ENCODE measurements at regions not wholly inside any gene's neighbourhood (a gene's known extent, or its start where the extent isn't known, plus 50 kb on each side); places are given as distances from the start of the nearest gene placed in this dataset.

DNA sequence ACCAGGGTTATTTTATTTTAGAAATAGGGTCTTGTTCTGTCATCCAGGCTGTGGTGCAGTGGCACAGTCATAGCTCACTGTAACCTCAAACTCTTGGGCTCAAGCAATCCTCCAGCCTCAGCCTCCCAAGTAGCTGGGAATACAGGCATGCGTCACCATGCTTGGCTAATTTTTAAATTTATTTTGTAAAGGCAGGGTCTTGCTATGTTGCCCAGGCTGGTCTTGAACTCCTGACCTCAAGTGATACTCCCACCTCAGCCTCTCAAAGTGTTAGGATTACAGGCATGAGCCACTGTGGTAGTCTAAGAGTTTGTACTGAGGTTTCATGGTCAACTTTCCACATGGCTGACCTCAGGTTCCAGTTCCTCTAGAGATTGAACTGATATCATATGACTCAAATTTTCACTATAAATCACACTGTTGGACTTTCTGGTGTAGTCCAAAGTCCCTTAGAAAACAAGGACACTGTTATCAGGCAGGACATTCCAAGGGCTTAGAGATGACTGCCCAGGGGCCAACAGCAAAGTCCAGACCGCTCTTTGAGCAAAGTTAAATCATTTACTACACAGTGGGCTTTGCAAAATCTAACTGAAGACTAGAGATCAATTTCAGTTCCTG, 82.0 kb upstream of the MEX3C start:
- Histone ChIP-seq H3K27ac (no peak overlapping the region), H3K9ac (no peak overlapping the region), H3K9me3 (ENCODE audit: low read depth) (no peaks in the 10 kb centered on the region), H3K79me2 (ENCODE audit: low read depth) (no peaks in the 10 kb centered on the region), H3F3A (ENCODE audit: low read depth) (no peaks in the 10 kb centered on the region), H3K4me1 (no peaks in the 10 kb centered on the region), H3K4me3 (no peak overlapping the region), H3K4me2 (no peak overlapping the region), H3K36me3 (no peaks in the 10 kb centered on the region), H4K20me1 (ENCODE audit: low read depth) (no peaks in the 10 kb centered on the region), H3K27me3 (no peaks in the 10 kb centered on the region), H2AFZ (replicated peaks) (no peak overlapping the region)
- Mint-ChIP-seq H3K36me3 (no peaks in the 10 kb centered on the region), H3K4me1 (peaks cover 3% of the 10 kb centered on the region), H3K27ac (no peak overlapping the region), H3K9me3 (no peaks in the 10 kb centered on the region), H3K4me3 (no peak overlapping the region), H3K27me3 (ENCODE audit: insufficient read depth, low read depth) (peaks cover 2% of the 10 kb centered on the region)
- DNase-seq (ENCODE audit: low spot score) = no peak
- TF ChIP-seq, protein P1, sequence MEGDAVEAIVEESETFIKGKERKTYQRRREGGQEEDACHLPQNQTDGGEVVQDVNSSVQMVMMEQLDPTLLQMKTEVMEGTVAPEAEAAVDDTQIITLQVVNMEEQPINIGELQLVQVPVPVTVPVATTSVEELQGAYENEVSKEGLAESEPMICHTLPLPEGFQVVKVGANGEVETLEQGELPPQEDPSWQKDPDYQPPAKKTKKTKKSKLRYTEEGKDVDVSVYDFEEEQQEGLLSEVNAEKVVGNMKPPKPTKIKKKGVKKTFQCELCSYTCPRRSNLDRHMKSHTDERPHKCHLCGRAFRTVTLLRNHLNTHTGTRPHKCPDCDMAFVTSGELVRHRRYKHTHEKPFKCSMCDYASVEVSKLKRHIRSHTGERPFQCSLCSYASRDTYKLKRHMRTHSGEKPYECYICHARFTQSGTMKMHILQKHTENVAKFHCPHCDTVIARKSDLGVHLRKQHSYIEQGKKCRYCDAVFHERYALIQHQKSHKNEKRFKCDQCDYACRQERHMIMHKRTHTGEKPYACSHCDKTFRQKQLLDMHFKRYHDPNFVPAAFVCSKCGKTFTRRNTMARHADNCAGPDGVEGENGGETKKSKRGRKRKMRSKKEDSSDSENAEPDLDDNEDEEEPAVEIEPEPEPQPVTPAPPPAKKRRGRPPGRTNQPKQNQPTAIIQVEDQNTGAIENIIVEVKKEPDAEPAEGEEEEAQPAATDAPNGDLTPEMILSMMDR (IDR thresholded peaks at IDR 0.05) = no peak

DNA sequence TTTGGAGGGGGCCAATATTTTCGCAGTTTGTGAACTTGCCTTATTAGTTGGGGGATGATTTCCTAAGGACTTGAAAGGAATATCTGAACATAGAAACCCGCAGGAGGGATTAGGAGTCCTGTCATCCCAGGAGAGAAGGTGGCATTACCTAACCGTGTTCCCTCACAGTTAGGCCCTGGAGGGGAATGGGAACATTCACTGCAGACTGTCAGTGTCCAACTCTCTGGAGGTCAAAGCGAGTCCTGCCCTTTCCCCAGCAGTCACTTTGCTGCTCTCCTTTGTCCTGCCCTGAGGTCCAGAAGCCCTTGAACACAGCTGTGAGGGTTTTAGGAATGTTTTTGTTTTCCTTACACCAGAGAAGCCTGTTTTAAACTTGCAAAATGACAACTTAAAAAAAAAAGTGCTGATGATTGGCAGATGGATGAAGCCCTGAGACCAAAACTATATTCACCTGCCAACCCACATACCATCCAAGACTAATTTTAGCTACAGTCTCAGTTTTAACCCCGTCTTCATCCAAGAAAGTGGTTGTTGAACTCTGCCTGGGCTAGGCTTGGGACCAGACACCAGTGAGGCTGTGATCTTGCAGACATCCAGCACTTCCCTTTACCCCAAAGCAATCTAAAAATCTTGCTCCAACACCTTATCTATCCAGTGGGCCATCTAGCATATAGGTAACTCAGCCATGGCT, 90.5 kb upstream of the MEX3C start:
- Mint-ChIP-seq H3K27ac (no peak overlapping the region), H3K27me3 (ENCODE audit: insufficient read depth, low read depth) (no peaks in the 10 kb centered on the region), H3K4me3 (no peak overlapping the region), H3K9me3 (peaks cover 4% of the 10 kb centered on the region), H3K36me3 (no peaks in the 10 kb centered on the region), H3K4me1 (peaks cover 14% of the 10 kb centered on the region)
- no peak overlapping the region for H2AFZ ChIP-seq (replicated peaks)
- H3K4me2 ChIP-seq = no peak overlapping the region
- H3K4me1 ChIP-seq = no peaks in the 10 kb centered on the region
- no peaks in the 10 kb centered on the region for H3K9me3 ChIP-seq (ENCODE audit: low read depth)
- TF ChIP-seq EZH2phosphoT487 (IDR thresholded peaks at IDR 0.05) = no peak
- TF ChIP-seq EZH2 (IDR thresholded peaks at IDR 0.05) = no peak
- TF ChIP-seq, protein P1 (IDR thresholded peaks at IDR 0.05) = no peak
- no peaks in the 10 kb centered on the region for H3K36me3 ChIP-seq
- H4K20me1 ChIP-seq (ENCODE audit: low read depth) = no peaks in the 10 kb centered on the region
- no peak overlapping the region for H3K9ac ChIP-seq
- no peaks in the 10 kb centered on the region for H3F3A ChIP-seq (ENCODE audit: low read depth)
- H3K27ac ChIP-seq = no peak overlapping the region
- no peak for DNase-seq (ENCODE audit: low spot score)
- H3K79me2 ChIP-seq (ENCODE audit: low read depth) = no peaks in the 10 kb centered on the region
- no peaks in the 10 kb centered on the region for H3K27me3 ChIP-seq
- no peak overlapping the region for H3K4me3 ChIP-seq

DNA sequence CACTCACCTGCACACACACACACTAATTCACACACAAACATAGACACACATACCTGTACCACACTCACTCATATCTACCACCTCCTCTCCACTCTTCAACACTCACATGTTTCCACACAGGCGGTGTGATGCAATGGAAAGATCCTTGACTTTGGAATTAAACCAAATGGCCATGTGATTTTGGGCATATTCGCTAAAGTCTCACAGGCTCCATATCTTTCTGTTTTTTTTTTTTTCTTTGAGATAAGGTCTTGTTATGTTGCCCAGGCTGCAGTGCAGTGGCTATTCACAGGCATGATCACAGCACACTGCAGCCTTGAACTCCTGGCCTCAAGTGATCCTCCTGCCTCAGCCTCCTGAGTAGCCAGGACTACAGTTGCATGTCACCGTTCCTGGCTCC, 91.1 kb upstream of the MEX3C start:
- Histone ChIP-seq H3K79me2 (ENCODE audit: low read depth) (no peaks in the 10 kb centered on the region), H3K36me3 (no peaks in the 10 kb centered on the region), H3K4me1 (no peaks in the 10 kb centered on the region), H3K9ac (no peak overlapping the region), H3F3A (ENCODE audit: low read depth) (no peaks in the 10 kb centered on the region), H3K4me2 (no peak overlapping the region), H3K4me3 (no peak overlapping the region), H3K9me3 (ENCODE audit: low read depth) (no peaks in the 10 kb centered on the region), H3K27me3 (no peaks in the 10 kb centered on the region), H3K27ac (no peak overlapping the region), H2AFZ (replicated peaks) (no peak overlapping the region), H4K20me1 (ENCODE audit: low read depth) (no peaks in the 10 kb centered on the region)
- H3K9me3 Mint-ChIP-seq = peaks cover 4% of the 10 kb centered on the region
- H3K4me3 Mint-ChIP-seq = no peak overlapping the region
- no peak for DNase-seq (ENCODE audit: low spot score)
- H3K4me1 Mint-ChIP-seq = peaks cover 14% of the 10 kb centered on the region
- H3K27ac Mint-ChIP-seq = no peak overlapping the region
- no peaks in the 10 kb centered on the region for H3K36me3 Mint-ChIP-seq
- no peaks in the 10 kb centered on the region for H3K27me3 Mint-ChIP-seq (ENCODE audit: insufficient read depth, low read depth)
- TF ChIP-seq EZH2 (IDR thresholded peaks at IDR 0.05) (no peak), EZH2phosphoT487 (IDR thresholded peaks at IDR 0.05) (no peak)
- TF ChIP-seq, protein P1 (IDR thresholded peaks at IDR 0.05) = no peak

Measured in neural progenitor cell (in vitro differentiated cells).